T-helper 2 cell treated with Interferon-gamma antibody and Interleukin-4, amounts not matched to agents 5 μg/mL and 100 μg/mL, for 36 hours (primary cell): ENCODE measurements at regions not wholly inside any gene's neighbourhood (a gene's known extent, or its start where the extent isn't known, plus 50 kb on each side); places are given as distances from the start of the nearest gene placed in this dataset.

Experiments used
- DNase-seq: peaks from one replicate; pipeline ENCODE4 v3.0.0; 2021; ENCODE audit warnings: low spot score
- H3K27ac Mint-ChIP-seq: one replicate; pipeline ENCODE4 v1.8.0; 2021; ENCODE audit warnings: mild to moderate bottlenecking, mixed read lengths
- H3K27me3 Mint-ChIP-seq: one replicate; pipeline ENCODE4 v1.8.0; 2021; ENCODE audit warnings: low read depth, mixed read lengths
- H3K36me3 Mint-ChIP-seq: one replicate; pipeline ENCODE4 v1.8.0; 2021; ENCODE audit warnings: low read depth, mixed read lengths
- H3K4me1 Mint-ChIP-seq: one replicate; pipeline ENCODE4 v1.8.0; 2021; ENCODE audit warnings: low read depth, mixed read lengths
- H3K4me3 Mint-ChIP-seq: one replicate; pipeline ENCODE4 v1.8.0; 2022; ENCODE audit warnings: mild to moderate bottlenecking, moderate library complexity, mixed read lengths
- H3K9me3 Mint-ChIP-seq: one replicate; pipeline ENCODE4 v1.8.0; 2021; ENCODE audit warnings: mixed read lengths

GRCh38 chr5:24906689-24907088, 261.9 kb upstream of the CDH10 start:
- no peak for DNase-seq
- Mint-ChIP-seq H3K4me1 (no peaks in the 10 kb centered on the region), H3K4me3 (no peak overlapping the region), H3K9me3 (peaks cover 28% of the 10 kb centered on the region), H3K27me3 (no peaks in the 10 kb centered on the region), H3K36me3 (no peaks in the 10 kb centered on the region), H3K27ac (no peak overlapping the region)

GRCh38 chr5:24904981-24905517, 260.3 kb upstream of the CDH10 start:
- H3K36me3 Mint-ChIP-seq = no peaks in the 10 kb centered on the region
- no peaks in the 10 kb centered on the region for H3K4me1 Mint-ChIP-seq
- peaks cover 28% of the 10 kb centered on the region for H3K9me3 Mint-ChIP-seq
- no peak for DNase-seq
- no peak overlapping the region for H3K4me3 Mint-ChIP-seq
- H3K27me3 Mint-ChIP-seq = no peaks in the 10 kb centered on the region
- H3K27ac Mint-ChIP-seq = no peak overlapping the region

- Mint-ChIP-seq H3K27me3 (no peaks in the 10 kb centered on the region), H3K9me3 (peaks cover 23% of the 10 kb centered on the region), H3K4me3 (no peak overlapping the region), H3K4me1 (no peaks in the 10 kb centered on the region), H3K36me3 (no peaks in the 10 kb centered on the region), H3K27ac (no peak overlapping the region)
- DNase-seq = no peak
These were observed 254.4 kb upstream of the CDH10 start for GRCh38 chr5:24899180-24899579.

- no peak for DNase-seq
- Mint-ChIP-seq H3K36me3 (no peaks in the 10 kb centered on the region), H3K27ac (no peak overlapping the region), H3K4me1 (no peaks in the 10 kb centered on the region), H3K4me3 (no peak overlapping the region), H3K27me3 (no peaks in the 10 kb centered on the region), H3K9me3 (peaks cover 29% of the 10 kb centered on the region)
These were observed 219.5 kb upstream of the CDH10 start for GRCh38 chr5:24864244-24864643.

- H3K36me3 Mint-ChIP-seq = no peaks in the 10 kb centered on the region
- no peaks in the 10 kb centered on the region for H3K4me1 Mint-ChIP-seq
- no peaks in the 10 kb centered on the region for H3K27me3 Mint-ChIP-seq
- no peak for DNase-seq
- H3K9me3 Mint-ChIP-seq = peaks cover 29% of the 10 kb centered on the region
- no peak overlapping the region for H3K4me3 Mint-ChIP-seq
- no peak overlapping the region for H3K27ac Mint-ChIP-seq
These were observed 217.3 kb upstream of the CDH10 start for GRCh38 chr5:24862117-24862516.

GRCh38 chr5:24855485-24855884, 210.7 kb upstream of the CDH10 start:
- H3K9me3 Mint-ChIP-seq = peaks cover 14% of the 10 kb centered on the region

GRCh38 chr5:24854850-24855249, 210.1 kb upstream of the CDH10 start:
- H3K4me3 Mint-ChIP-seq = no peak overlapping the region
- no peak overlapping the region for H3K27ac Mint-ChIP-seq
- no peak for DNase-seq
- H3K9me3 Mint-ChIP-seq = peaks cover 14% of the 10 kb centered on the region
- H3K27me3 Mint-ChIP-seq = no peaks in the 10 kb centered on the region
- H3K36me3 Mint-ChIP-seq = no peaks in the 10 kb centered on the region
- H3K4me1 Mint-ChIP-seq = no peaks in the 10 kb centered on the region

More at GRCh38 chr5:24855485-24855884, 210.7 kb upstream of the CDH10 start:
- Mint-ChIP-seq H3K4me1 (no peaks in the 10 kb centered on the region), H3K4me3 (no peak overlapping the region), H3K36me3 (no peaks in the 10 kb centered on the region), H3K27me3 (no peaks in the 10 kb centered on the region), H3K27ac (no peak overlapping the region)
- no peak for DNase-seq

- Mint-ChIP-seq H3K9me3 (peaks cover 14% of the 10 kb centered on the region), H3K27ac (no peak overlapping the region), H3K4me3 (no peak overlapping the region), H3K36me3 (no peaks in the 10 kb centered on the region), H3K4me1 (no peaks in the 10 kb centered on the region), H3K27me3 (no peaks in the 10 kb centered on the region)
- no peak for DNase-seq
These were observed 209.6 kb upstream of the CDH10 start for GRCh38 chr5:24854350-24854749.

- H3K27ac Mint-ChIP-seq = no peak overlapping the region
- no peak overlapping the region for H3K4me3 Mint-ChIP-seq
- no peak for DNase-seq
- no peaks in the 10 kb centered on the region for H3K4me1 Mint-ChIP-seq
- H3K9me3 Mint-ChIP-seq = peaks cover 31% of the 10 kb centered on the region
- no peaks in the 10 kb centered on the region for H3K27me3 Mint-ChIP-seq
- no peaks in the 10 kb centered on the region for H3K36me3 Mint-ChIP-seq
These were observed 206.2 kb upstream of the CDH10 start for GRCh38 chr5:24850926-24851486.

- no peaks in the 10 kb centered on the region for H3K27me3 Mint-ChIP-seq
- no peak overlapping the region for H3K27ac Mint-ChIP-seq
- H3K4me3 Mint-ChIP-seq = no peak overlapping the region
- DNase-seq = no peak
- no peaks in the 10 kb centered on the region for H3K4me1 Mint-ChIP-seq
- H3K9me3 Mint-ChIP-seq = peaks cover 31% of the 10 kb centered on the region
- H3K36me3 Mint-ChIP-seq = no peaks in the 10 kb centered on the region
These were observed 204.4 kb upstream of the CDH10 start for GRCh38 chr5:24849210-24849609.

GRCh38 chr5:24831989-24832388, 187.2 kb upstream of the CDH10 start:
- Mint-ChIP-seq H3K4me1 (no peaks in the 10 kb centered on the region), H3K27me3 (no peaks in the 10 kb centered on the region), H3K36me3 (no peaks in the 10 kb centered on the region), H3K27ac (no peak overlapping the region), H3K4me3 (no peak overlapping the region), H3K9me3 (peaks cover 31% of the 10 kb centered on the region)
- no peak for DNase-seq

GRCh38 chr5:24823625-24824024, 178.8 kb upstream of the CDH10 start:
- Mint-ChIP-seq H3K27me3 (no peaks in the 10 kb centered on the region), H3K4me1 (no peaks in the 10 kb centered on the region), H3K9me3 (peaks cover 47% of the 10 kb centered on the region), H3K36me3 (no peaks in the 10 kb centered on the region), H3K4me3 (no peak overlapping the region), H3K27ac (no peak overlapping the region)
- DNase-seq = no peak

GRCh38 chr5:24819841-24820240, 175.1 kb upstream of the CDH10 start:
- H3K27me3 Mint-ChIP-seq = no peaks in the 10 kb centered on the region
- no peak overlapping the region for H3K4me3 Mint-ChIP-seq
- peaks cover 53% of the 10 kb centered on the region for H3K9me3 Mint-ChIP-seq
- no peak for DNase-seq
- H3K4me1 Mint-ChIP-seq = no peaks in the 10 kb centered on the region
- no peaks in the 10 kb centered on the region for H3K36me3 Mint-ChIP-seq
- no peak overlapping the region for H3K27ac Mint-ChIP-seq

GRCh38 chr5:24817966-24818365, 173.2 kb upstream of the CDH10 start:
- no peaks in the 10 kb centered on the region for H3K4me1 Mint-ChIP-seq
- H3K27ac Mint-ChIP-seq = no peak overlapping the region
- no peaks in the 10 kb centered on the region for H3K27me3 Mint-ChIP-seq
- H3K4me3 Mint-ChIP-seq = no peak overlapping the region
- no peaks in the 10 kb centered on the region for H3K36me3 Mint-ChIP-seq
- peaks cover 55% of the 10 kb centered on the region for H3K9me3 Mint-ChIP-seq
- no peak for DNase-seq

- DNase-seq = no peak
- Mint-ChIP-seq H3K27me3 (no peaks in the 10 kb centered on the region), H3K4me1 (no peaks in the 10 kb centered on the region), H3K9me3 (peaks cover 46% of the 10 kb centered on the region), H3K4me3 (no peak overlapping the region), H3K36me3 (no peaks in the 10 kb centered on the region), H3K27ac (no peak overlapping the region)
These were observed 171.4 kb upstream of the CDH10 start for GRCh38 chr5:24816206-24816605.
